ENCODE measurements at regions not wholly inside any gene's neighbourhood (a gene's known extent, or its start where the extent isn't known, plus 50 kb on each side); places are given as distances from the start of the nearest gene placed in this dataset.

DNA sequence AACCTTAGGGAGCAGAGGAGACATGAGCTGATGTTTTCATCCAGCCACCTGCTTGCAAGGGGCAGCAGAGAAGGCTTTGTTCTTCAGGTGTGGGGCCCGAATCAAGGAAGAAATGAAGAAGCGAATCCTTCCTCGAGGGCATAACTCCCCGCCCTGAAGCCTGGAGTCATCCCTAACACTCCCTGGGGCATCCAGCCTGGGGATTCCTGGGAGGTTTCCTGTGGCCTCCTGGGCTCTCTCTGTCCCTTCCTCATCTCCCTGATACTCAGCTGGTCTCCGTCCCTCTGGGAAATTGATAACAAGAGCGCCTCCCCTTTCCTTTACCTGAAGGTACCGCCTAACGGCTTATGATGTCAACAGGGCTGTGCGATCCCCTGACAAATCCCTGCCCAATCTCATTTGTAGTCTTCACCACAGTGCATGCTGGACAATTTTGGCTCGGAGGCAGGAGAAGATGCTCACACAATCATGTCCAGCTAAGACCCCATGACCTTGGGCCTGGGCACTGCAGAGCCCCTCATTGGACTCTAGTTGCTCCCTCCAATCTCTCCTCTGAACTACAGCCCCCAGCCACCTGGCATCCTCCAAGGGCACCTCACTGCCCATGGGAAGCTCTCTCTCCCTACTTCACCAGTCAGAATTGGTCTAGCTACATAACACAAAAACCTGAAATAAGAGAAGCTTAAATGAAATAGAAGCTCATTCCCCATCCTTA is 80.6 kb upstream of the RTL6 start:
- TF ChIP-seq STAT1 (conservative IDR thresholded peaks at IDR 0.05): no peak
- TF ChIP-seq FOS (IDR thresholded peaks at IDR 0.05; ENCODE audit: borderline replicate concordance, extremely low read depth, insufficient read length): no peak
- TF ChIP-seq BRCA1 (IDR thresholded peaks at IDR 0.05; ENCODE audit: low read depth, low read length): no peak
- TF ChIP-seq DPF2 (IDR thresholded peaks at IDR 0.05): no peak
- no peak for TF ChIP-seq GATAD2B (conservative IDR thresholded peaks at IDR 0.05; ENCODE audit: low read depth)
- no peak for TF ChIP-seq NR2C1 (IDR thresholded peaks at IDR 0.05)
- TF ChIP-seq PAX5 (IDR thresholded peaks at IDR 0.05; ENCODE audit: borderline replicate concordance, low read depth, low read length): no peak
- TF ChIP-seq, protein P1, sequence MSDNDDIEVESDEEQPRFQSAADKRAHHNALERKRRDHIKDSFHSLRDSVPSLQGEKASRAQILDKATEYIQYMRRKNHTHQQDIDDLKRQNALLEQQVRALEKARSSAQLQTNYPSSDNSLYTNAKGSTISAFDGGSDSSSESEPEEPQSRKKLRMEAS (IDR thresholded peaks at IDR 0.05; ENCODE audit: low read depth, low read length): no peak
- no peak for TF ChIP-seq RBBP5 (conservative IDR thresholded peaks at IDR 0.05)
- TF ChIP-seq ZNF217 (IDR thresholded peaks at IDR 0.05): no peak
- no peak for TF ChIP-seq POLR2AphosphoS5 (IDR thresholded peaks at IDR 0.05; ENCODE audit: low read length)
- no peak for TF ChIP-seq RCOR1 (conservative IDR thresholded peaks at IDR 0.05; ENCODE audit: low read depth, low read length)
- intact Hi-C loops (cut with micrococcal nuclease; ENCODE audit: unreplicated experiment) (no loop called here), in situ Hi-C loops (cut with MboI) (no loop called here)
- no peaks in the 10 kb centered on the region for H3K79me2 ChIP-seq (ENCODE audit: control insufficient read depth, insufficient read depth, low read length)
- no peak overlapping the region for H3K4me2 ChIP-seq (ENCODE audit: control insufficient read depth, insufficient read depth)
- no peak for ATAC-seq
- no peaks in the 10 kb centered on the region; a peak in 3 of 4 replicates for H3K27me3 ChIP-seq (replicated peaks in 1 of 2; ENCODE audit: control insufficient read depth in 2 of 2, insufficient read depth in 2 of 2, low read length in 1 of 2)
- no peaks in the 10 kb centered on the region for H3K9me3 ChIP-seq (replicated peaks; ENCODE audit: control insufficient read depth, insufficient read depth, low read length)
- no peak for DNase-seq (ENCODE audit: low read depth, low spot score)
- CTCF ChIA-PET: no interaction called here
- no peak overlapping the region for H3K27ac ChIP-seq (ENCODE audit: control insufficient read depth, insufficient read depth)
- H3K9ac ChIP-seq (ENCODE audit: control insufficient read depth, insufficient read depth, low read length): no peak overlapping the region
- no peaks in the 10 kb centered on the region for H3K36me3 ChIP-seq (ENCODE audit: control insufficient read depth in 2 of 2, insufficient read depth in 2 of 2, low read length in 1 of 2)
- no peaks in the 10 kb centered on the region for H3K4me1 ChIP-seq (ENCODE audit: control insufficient read depth, insufficient read depth, low read length)
- BruUV-seq (replicated peaks): no TSS peak
- POLR2A ChIA-PET: no interaction called here
- no peak overlapping the region for H2AFZ ChIP-seq (ENCODE audit: control insufficient read depth, low read depth, low read length)
- H3K4me3 ChIP-seq: no peak overlapping the region
- FAIRE-seq: no peak
- 39% methylated on average over 10 of the region's 10 CpGs for WGBS (ENCODE audit: insufficient coverage, insufficient replicate concordance, low lambda C conversion rate, missing lambda C conversion rate)
- SMC1A ChIA-PET (ENCODE audit: uncharacterized antibody, unreplicated experiment): interaction anchor here (1.6 kb wide), 1 partner anchor 11 kb away, joined by 3 read pairs; no protein-coding TSS in a partner anchor
- H4K20me1 ChIP-seq (ENCODE audit: control insufficient read depth, insufficient read depth): no peaks in the 10 kb centered on the region; the same call in 1 of the 2 replicates
- RAD21 ChIA-PET (ENCODE audit: unreplicated experiment): no interaction called here
